MCF 10A (cell line): ENCODE measurements at regions not wholly inside any gene's neighbourhood (a gene's known extent, or its start where the extent isn't known, plus 50 kb on each side); places are given as distances from the start of the nearest gene placed in this dataset.
"Not testable (repeated sequence)": the region's sequence is repeated elsewhere in the genome, so short reads cannot be mapped to it uniquely, and the experiment has no call there.

Experiments
- BruUV-seq: library from RNA; stranded (reverse); fragments of 400-500 nt; replicated peaks from 2 replicates; lab custom pipeline; 2021; lab: Mats Ljungman, UMichigan
- CTCF ChIA-PET: fragments of 300-600 bp; sonication (Branson Sonifier 250); formaldehyde crosslinking; extraction: SDS; loops from one replicate; lab custom pipeline; 2021; ENCODE audit warnings: antibody characterized with exemption, inconsistent platforms; lab: Yijun Ruan, JAX
- POLR2A ChIA-PET: fragments of 300-600, 350-650 bp; sonication (Branson Sonifier 250); formaldehyde crosslinking; extraction: SDS; loops from one replicate; lab custom pipeline; 2020; ENCODE audit warnings: antibody characterized with exemption, inconsistent platforms; lab: Yijun Ruan, JAX
- DNase-seq: peaks from one replicate; pipeline ENCODE4 v3.0.0-alpha.2; 2018; ENCODE audit not compliant: unreplicated experiment
- H3K27ac Mint-ChIP-seq: one replicate; pipeline ENCODE4 v1.8.0; 2022; ENCODE audit warnings: mild to moderate bottlenecking, low read depth, mixed read lengths; ENCODE audit not compliant: unreplicated experiment
- H3K27me3 Mint-ChIP-seq: one replicate; pipeline ENCODE4 v1.8.0; 2022; ENCODE audit warnings: mixed read lengths; ENCODE audit not compliant: insufficient read depth, unreplicated experiment
- H3K36me3 Mint-ChIP-seq: one replicate; pipeline ENCODE4 v1.8.0; 2022; ENCODE audit warnings: mild to moderate bottlenecking, moderate library complexity, mixed read lengths; ENCODE audit not compliant: insufficient read depth, unreplicated experiment
- H3K4me1 Mint-ChIP-seq: one replicate; pipeline ENCODE4 v1.8.0; 2022; ENCODE audit warnings: mixed read lengths; ENCODE audit not compliant: insufficient read depth, unreplicated experiment
- H3K4me3 Mint-ChIP-seq: one replicate; pipeline ENCODE4 v1.8.0; 2022; ENCODE audit warnings: mild to moderate bottlenecking, moderate library complexity, mixed read lengths; ENCODE audit not compliant: unreplicated experiment
- H3K9me3 Mint-ChIP-seq: one replicate; pipeline ENCODE4 v1.8.0; 2022; ENCODE audit warnings: mixed read lengths; ENCODE audit not compliant: unreplicated experiment
- intact Hi-C: fragments of 100-400 bp; cut with micrococcal nuclease; formaldehyde crosslinking; loops from 2 replicates; pipeline ENCODE4 v1.14.1; 2022
- TF ChIP-seq, protein P1 (sequence below): fragments of 200-600 bp; IDR thresholded peaks from one replicate; pipeline ENCODE4 v1.8.0; 2022; ENCODE audit warnings: antibody characterized with exemption, mild to moderate bottlenecking; ENCODE audit not compliant: unreplicated experiment

DNA sequence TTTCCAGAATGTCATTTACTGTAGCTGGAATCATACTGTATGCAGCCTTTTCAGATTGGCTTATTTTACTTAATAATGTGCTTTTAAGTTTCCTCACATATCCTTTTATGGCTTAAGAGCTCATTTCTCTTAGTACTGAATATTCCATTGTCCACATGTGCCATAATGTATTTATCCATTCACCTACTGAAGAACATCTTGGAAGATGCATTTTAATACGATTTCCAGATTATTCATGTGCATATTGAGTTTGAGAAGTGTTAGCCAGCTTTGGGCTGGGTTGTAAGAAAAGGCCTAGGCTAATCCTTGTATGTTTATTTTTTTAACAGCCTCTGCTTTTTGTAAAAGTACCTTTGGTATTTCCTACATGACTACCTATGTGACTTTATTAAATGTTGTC is 109.3 kb upstream of the MDFIC start:
- H3K9me3 Mint-ChIP-seq = no peaks in the 10 kb centered on the region
- BruUV-seq = no TSS peak
- no peaks in the 10 kb centered on the region for H3K27me3 Mint-ChIP-seq
- POLR2A ChIA-PET = no interaction called here
- no peaks in the 10 kb centered on the region for H3K4me1 Mint-ChIP-seq
- intact Hi-C loops = no loop called here
- no peak overlapping the region for H3K27ac Mint-ChIP-seq
- H3K4me3 Mint-ChIP-seq = no peak overlapping the region
- no peaks in the 10 kb centered on the region for H3K36me3 Mint-ChIP-seq
- DNase-seq = no peak
- TF ChIP-seq, protein P1, sequence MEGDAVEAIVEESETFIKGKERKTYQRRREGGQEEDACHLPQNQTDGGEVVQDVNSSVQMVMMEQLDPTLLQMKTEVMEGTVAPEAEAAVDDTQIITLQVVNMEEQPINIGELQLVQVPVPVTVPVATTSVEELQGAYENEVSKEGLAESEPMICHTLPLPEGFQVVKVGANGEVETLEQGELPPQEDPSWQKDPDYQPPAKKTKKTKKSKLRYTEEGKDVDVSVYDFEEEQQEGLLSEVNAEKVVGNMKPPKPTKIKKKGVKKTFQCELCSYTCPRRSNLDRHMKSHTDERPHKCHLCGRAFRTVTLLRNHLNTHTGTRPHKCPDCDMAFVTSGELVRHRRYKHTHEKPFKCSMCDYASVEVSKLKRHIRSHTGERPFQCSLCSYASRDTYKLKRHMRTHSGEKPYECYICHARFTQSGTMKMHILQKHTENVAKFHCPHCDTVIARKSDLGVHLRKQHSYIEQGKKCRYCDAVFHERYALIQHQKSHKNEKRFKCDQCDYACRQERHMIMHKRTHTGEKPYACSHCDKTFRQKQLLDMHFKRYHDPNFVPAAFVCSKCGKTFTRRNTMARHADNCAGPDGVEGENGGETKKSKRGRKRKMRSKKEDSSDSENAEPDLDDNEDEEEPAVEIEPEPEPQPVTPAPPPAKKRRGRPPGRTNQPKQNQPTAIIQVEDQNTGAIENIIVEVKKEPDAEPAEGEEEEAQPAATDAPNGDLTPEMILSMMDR = no peak
- CTCF ChIA-PET = interaction anchor here (0.9 kb wide), 1 partner anchor 386 kb away, joined by 3 read pairs; no protein-coding TSS in a partner anchor

DNA sequence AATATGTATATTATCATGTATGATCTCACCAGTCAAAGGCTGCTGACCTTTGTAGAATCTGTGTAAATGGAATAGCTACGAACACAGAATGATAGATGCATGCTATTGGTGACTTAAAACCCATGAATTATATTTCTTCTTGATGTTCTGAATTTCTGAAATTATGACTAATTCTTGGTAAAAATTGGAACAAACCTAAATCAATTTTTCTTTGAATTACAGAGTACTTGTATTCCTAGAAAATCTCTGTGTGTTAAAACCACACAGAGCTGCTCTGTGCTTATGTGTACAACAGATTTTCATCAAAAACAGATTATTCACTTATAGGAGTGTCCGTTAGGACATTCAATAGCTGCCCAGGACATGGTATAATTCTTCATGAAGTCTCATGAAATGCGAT is 108.3 kb upstream of the MDFIC start:
- CTCF ChIA-PET = interaction anchor here (0.6 kb wide), 1 partner anchor 1084 kb away, joined by 6 read pairs; no protein-coding TSS in a partner anchor

DNA sequence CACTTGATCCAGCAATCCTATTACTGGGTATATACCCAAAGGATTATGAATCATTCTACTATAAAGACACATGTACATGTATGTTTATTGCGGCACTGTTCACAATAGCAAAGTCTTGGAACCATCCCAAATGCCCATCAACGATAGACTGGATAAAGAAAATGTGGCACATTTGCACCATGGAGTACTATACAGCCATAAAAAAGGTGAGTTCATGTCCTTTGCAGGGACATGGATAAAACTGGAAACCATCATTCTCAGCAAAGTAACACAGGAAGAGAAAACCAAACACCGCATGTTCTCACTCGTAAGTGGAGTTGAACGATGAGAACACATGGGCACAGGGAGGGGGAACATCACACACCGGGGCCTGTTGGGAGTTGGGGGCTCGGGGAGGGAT is 104.9 kb upstream of the MDFIC start:
- H3K9me3 Mint-ChIP-seq, H3K27me3 Mint-ChIP-seq, intact Hi-C loops, BruUV-seq, DNase-seq, H3K27ac Mint-ChIP-seq, CTCF ChIA-PET, POLR2A ChIA-PET, H3K36me3 Mint-ChIP-seq, H3K4me3 Mint-ChIP-seq: not testable (repeated sequence)
- H3K4me1 Mint-ChIP-seq = peaks cover 26% of the 10 kb centered on the region

More for the DNA sequence above, 108.3 kb upstream of the MDFIC start:
- Mint-ChIP-seq H3K4me1 (peaks cover 5% of the 10 kb centered on the region), H3K9me3 (no peaks in the 10 kb centered on the region), H3K27ac (no peak overlapping the region), H3K36me3 (no peaks in the 10 kb centered on the region), H3K4me3 (no peak overlapping the region), H3K27me3 (no peaks in the 10 kb centered on the region)
- no peak for DNase-seq
- intact Hi-C loops = no loop called here
- TF ChIP-seq, protein P1 = no peak
- POLR2A ChIA-PET = no interaction called here
- no TSS peak for BruUV-seq

DNA sequence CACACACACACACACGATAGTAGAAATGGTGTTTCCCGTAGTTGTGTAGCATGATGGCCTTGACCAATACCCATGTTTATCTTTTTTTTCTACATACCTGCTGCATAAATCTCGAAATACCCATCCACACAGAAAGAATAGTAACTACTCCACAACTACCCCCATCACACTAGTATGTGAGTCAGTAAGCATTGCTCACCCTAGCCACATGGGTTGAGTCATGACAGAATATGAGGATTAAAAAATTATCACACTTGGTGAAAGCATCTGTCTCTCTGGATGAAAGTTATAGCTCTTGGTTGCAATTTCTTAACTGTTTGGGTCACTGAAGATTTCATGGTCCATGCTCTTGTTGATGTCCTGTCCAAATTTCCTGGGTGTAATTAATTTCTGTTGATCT is 103.4 kb upstream of the MDFIC start:
- Mint-ChIP-seq H3K4me3 (no peak overlapping the region), H3K4me1 (peaks cover 30% of the 10 kb centered on the region), H3K27me3 (no peaks in the 10 kb centered on the region), H3K9me3 (no peaks in the 10 kb centered on the region), H3K36me3 (no peaks in the 10 kb centered on the region), H3K27ac (peak overlapping the region; percentile 93)
- TF ChIP-seq, protein P1 = no peak
- intact Hi-C loops = loop anchor here (2.0 kb wide), 2 partner anchors 28 to 60 kb away; no protein-coding TSS in a partner anchor
- CTCF ChIA-PET = interaction anchor here (0.7 kb wide), 1 partner anchor 1991 kb away, joined by 3 read pairs; no protein-coding TSS in a partner anchor
- DNase-seq = peak; percentile 75
- BruUV-seq = no TSS peak
- POLR2A ChIA-PET = interaction anchor here (0.6 to 2.7 kb wide), 5 partner anchors 17 to 128 kb away, joined by 3 to 7 read pairs (median 3); no protein-coding TSS in a partner anchor
